ENCODE measurements at regions not wholly inside any gene's neighbourhood (a gene's known extent, or its start where the extent isn't known, plus 50 kb on each side); places are given as distances from the start of the nearest gene placed in this dataset.

GRCh38 chr3:106323586-106323985, 454.8 kb upstream of the CBLB start:
- TF ChIP-seq CTCF (IDR thresholded peaks at IDR 0.05; ENCODE audit: low read depth, low read length, missing control alignments) = no peak
- DNase-seq (ENCODE audit: extremely low read depth, low read depth) = no peak
- no peak overlapping the region for H3K4me3 ChIP-seq (replicated peaks; ENCODE audit: low read depth, low read length)

DNA sequence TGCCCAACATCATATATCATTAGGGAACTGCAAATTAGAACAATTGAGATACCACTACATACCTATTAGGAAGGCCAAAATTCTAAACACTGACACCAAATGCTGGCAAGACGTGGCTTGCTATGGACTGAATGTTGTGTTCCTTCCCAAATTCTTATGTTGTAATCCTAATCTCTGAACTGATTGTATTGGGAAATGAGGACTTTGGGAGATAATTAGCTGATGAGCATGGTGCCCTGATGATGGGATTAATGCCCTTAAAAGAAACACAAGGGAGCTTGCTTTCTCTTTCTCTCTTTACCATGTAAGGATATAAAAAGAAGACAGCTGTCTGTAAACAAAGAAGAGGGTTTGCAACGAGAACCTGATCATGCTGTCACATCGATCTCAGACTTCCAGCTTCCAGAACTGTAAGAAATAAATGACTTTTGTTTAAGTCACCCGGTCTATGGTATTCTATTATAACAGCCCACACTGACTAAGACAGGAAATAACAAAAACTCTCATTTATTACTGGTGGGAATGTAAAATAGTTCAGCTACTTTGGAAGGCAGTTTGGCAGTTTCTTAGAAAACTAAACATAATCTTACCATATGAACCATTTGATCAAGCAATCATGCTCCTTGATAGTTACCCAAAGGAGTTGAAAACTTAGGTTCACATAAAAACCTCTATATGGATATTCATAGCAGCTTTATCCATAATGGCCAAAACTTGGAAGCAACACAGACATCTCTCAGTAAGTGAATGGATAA, 458.3 kb upstream of the CBLB start:
- TF ChIP-seq CTCF (IDR thresholded peaks at IDR 0.05; ENCODE audit: low read depth, low read length, missing control alignments) = no peak
- DNase-seq (ENCODE audit: extremely low read depth, low read depth) = no peak
- no peak overlapping the region for H3K4me3 ChIP-seq (replicated peaks; ENCODE audit: low read depth, low read length)

GRCh38 chr3:106327696-106328025, 458.8 kb upstream of the CBLB start:
- H3K4me3 ChIP-seq (replicated peaks; ENCODE audit: low read depth, low read length) = no peak overlapping the region
- no peak for TF ChIP-seq CTCF (IDR thresholded peaks at IDR 0.05; ENCODE audit: low read depth, low read length, missing control alignments)
- no peak for DNase-seq (ENCODE audit: extremely low read depth, low read depth)

GRCh38 chr3:106328224-106328623, 459.4 kb upstream of the CBLB start:
- TF ChIP-seq CTCF (IDR thresholded peaks at IDR 0.05; ENCODE audit: low read depth, low read length, missing control alignments) = no peak
- DNase-seq (ENCODE audit: extremely low read depth, low read depth) = no peak
- no peak overlapping the region for H3K4me3 ChIP-seq (replicated peaks; ENCODE audit: low read depth, low read length)

- no peak for TF ChIP-seq CTCF (IDR thresholded peaks at IDR 0.05; ENCODE audit: low read depth, low read length, missing control alignments)
- no peak for DNase-seq (ENCODE audit: extremely low read depth, low read depth)
- H3K4me3 ChIP-seq (replicated peaks; ENCODE audit: low read depth, low read length) = no peak overlapping the region
Measured at GRCh38 chr3:106329521-106329920, 460.7 kb upstream of the CBLB start.

DNA sequence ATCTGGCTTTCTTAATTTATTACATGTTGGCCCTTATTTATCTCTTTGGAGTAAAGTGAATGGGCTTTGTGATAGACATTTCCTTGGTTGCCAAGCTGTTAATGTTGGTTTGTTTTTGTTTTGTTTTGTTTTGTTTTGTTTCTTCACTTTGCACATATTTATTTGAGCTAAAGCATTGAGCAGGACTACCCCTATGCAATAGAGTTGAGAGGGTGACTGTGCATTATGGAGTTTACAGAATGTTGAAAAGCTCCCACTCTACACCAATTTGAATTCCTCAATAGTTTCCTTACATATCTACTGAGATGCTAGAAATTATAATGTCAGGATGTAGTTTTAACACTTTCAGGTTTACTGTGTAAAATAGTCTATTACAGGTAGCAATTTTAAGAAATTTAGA, 462.8 kb upstream of the CBLB start:
- TF ChIP-seq CTCF (IDR thresholded peaks at IDR 0.05; ENCODE audit: low read depth, low read length, missing control alignments) = no peak
- DNase-seq (ENCODE audit: extremely low read depth, low read depth) = no peak
- H3K4me3 ChIP-seq (replicated peaks; ENCODE audit: low read depth, low read length) = no peak overlapping the region

GRCh38 chr3:106332129-106332528, 463.3 kb upstream of the CBLB start:
- no peak for TF ChIP-seq CTCF (IDR thresholded peaks at IDR 0.05; ENCODE audit: low read depth, low read length, missing control alignments)
- no peak for DNase-seq (ENCODE audit: extremely low read depth, low read depth)
- no peak overlapping the region for H3K4me3 ChIP-seq (replicated peaks; ENCODE audit: low read depth, low read length)

Measured in HFF-Myc (cell line).